ENCODE measurements at regions not wholly inside any gene's neighbourhood (a gene's known extent, or its start where the extent isn't known, plus 50 kb on each side); places are given as distances from the start of the nearest gene placed in this dataset.

GRCh38 chr5:6085341-6085860 lies 292.9 kb downstream of the MED10 start:
- TF ChIP-seq CTCF (IDR thresholded peaks at IDR 0.05) (no peak), POLR2A (IDR thresholded peaks at IDR 0.05) (no peak)

Measured in Peyer's patch (tissue), 4 donors.